Ishikawa (cell line): ENCODE measurements at regions not wholly inside any gene's neighbourhood (a gene's known extent, or its start where the extent isn't known, plus 50 kb on each side); places are given as distances from the start of the nearest gene placed in this dataset.

ENCODE experiments used
- EGR1 ChIP-seq: IDR thresholded peaks from 2 replicates; pipeline ENCODE4 v1.6.1; 2012
- EP300 ChIP-seq: IDR thresholded peaks from 2 replicates; pipeline ENCODE4 v1.6.1; 2012; ENCODE audit warnings: borderline replicate concordance
- FOXM1 ChIP-seq: IDR thresholded peaks from 2 replicates; pipeline ENCODE4 v1.6.1; 2012; ENCODE audit warnings: low read depth, borderline replicate concordance
- RAD21 ChIP-seq: IDR thresholded peaks from 2 replicates; pipeline ENCODE4 v1.6.1; 2012; ENCODE audit warnings: low read depth
- TAF1 ChIP-seq: IDR thresholded peaks from 2 replicates; pipeline ENCODE4 v1.6.1; 2012; ENCODE audit warnings: low read depth, mild to moderate bottlenecking
- TCF12 ChIP-seq: IDR thresholded peaks from 2 replicates; pipeline ENCODE4 v1.6.1; 2012; ENCODE audit warnings: low read depth
- YY1 ChIP-seq: IDR thresholded peaks from 2 replicates; pipeline ENCODE4 v1.6.1; 2012; ENCODE audit warnings: low read depth
- TF ChIP-seq, protein P1 (sequence below): IDR thresholded peaks from 2 replicates; pipeline ENCODE4 v1.6.1; 2012; ENCODE audit warnings: low read depth, mild to moderate bottlenecking
- TF ChIP-seq, protein P2 (sequence below): IDR thresholded peaks from 2 replicates; pipeline ENCODE4 v1.6.1; 2012

DNA sequence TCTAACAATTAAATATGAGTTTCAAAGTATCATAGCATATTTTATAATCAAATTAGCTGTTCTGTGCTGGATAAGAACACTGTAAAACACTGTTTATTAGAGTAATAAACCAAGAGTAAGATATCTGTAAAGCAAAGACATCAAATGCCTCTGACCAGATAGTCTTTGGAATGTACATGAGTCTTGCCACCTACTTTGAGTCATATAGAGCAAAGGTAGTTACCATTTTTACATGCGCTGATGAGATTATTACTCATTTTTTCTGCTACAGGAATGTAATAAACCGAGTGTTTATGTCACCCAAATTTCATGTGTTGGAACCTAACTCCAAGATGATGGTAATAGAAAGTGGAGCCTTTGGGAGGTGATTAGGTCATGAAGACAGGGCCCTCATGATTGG lies 654.5 kb downstream of the CETN3 start:
- TF ChIP-seq TAF1, result no peak
- no peak for TF ChIP-seq EP300
- TF ChIP-seq, protein P1, sequence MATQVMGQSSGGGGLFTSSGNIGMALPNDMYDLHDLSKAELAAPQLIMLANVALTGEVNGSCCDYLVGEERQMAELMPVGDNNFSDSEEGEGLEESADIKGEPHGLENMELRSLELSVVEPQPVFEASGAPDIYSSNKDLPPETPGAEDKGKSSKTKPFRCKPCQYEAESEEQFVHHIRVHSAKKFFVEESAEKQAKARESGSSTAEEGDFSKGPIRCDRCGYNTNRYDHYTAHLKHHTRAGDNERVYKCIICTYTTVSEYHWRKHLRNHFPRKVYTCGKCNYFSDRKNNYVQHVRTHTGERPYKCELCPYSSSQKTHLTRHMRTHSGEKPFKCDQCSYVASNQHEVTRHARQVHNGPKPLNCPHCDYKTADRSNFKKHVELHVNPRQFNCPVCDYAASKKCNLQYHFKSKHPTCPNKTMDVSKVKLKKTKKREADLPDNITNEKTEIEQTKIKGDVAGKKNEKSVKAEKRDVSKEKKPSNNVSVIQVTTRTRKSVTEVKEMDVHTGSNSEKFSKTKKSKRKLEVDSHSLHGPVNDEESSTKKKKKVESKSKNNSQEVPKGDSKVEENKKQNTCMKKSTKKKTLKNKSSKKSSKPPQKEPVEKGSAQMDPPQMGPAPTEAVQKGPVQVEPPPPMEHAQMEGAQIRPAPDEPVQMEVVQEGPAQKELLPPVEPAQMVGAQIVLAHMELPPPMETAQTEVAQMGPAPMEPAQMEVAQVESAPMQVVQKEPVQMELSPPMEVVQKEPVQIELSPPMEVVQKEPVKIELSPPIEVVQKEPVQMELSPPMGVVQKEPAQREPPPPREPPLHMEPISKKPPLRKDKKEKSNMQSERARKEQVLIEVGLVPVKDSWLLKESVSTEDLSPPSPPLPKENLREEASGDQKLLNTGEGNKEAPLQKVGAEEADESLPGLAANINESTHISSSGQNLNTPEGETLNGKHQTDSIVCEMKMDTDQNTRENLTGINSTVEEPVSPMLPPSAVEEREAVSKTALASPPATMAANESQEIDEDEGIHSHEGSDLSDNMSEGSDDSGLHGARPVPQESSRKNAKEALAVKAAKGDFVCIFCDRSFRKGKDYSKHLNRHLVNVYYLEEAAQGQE, result no peak
- TF ChIP-seq RAD21, result no peak
- no peak for TF ChIP-seq TCF12
- no peak for TF ChIP-seq FOXM1
- no peak for TF ChIP-seq EGR1
- TF ChIP-seq, protein P2, sequence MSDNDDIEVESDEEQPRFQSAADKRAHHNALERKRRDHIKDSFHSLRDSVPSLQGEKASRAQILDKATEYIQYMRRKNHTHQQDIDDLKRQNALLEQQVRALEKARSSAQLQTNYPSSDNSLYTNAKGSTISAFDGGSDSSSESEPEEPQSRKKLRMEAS, result no peak
- TF ChIP-seq YY1, result no peak
